ENCODE measurements at regions not wholly inside any gene's neighbourhood (a gene's known extent, or its start where the extent isn't known, plus 50 kb on each side); places are given as distances from the start of the nearest gene placed in this dataset.

GRCh38 chr14:98137131-98138025 is 1134.6 kb downstream of the BCL11B start:
- no peak for TF ChIP-seq POLR2A (IDR thresholded peaks at IDR 0.05; ENCODE audit: low read length)
- no peak for TF ChIP-seq GATA1 (IDR thresholded peaks at IDR 0.05; ENCODE audit: low read depth, low read length)

Measured in erythroblast (primary cell).